ENCODE measurements at regions not wholly inside any gene's neighbourhood (a gene's known extent, or its start where the extent isn't known, plus 50 kb on each side); places are given as distances from the start of the nearest gene placed in this dataset.

GRCh38 chr3:178022599-178022998 is 513.6 kb upstream of the KCNMB2 start:
- TF ChIP-seq EZH2 (IDR thresholded peaks at IDR 0.05; ENCODE audit: low read length, unreplicated experiment) (no peak), CTCF (conservative IDR thresholded peaks at IDR 0.05; ENCODE audit: low read depth, low read length) (no peak)

Measured in PC-3 (cell line).